Limb (tissue), 2 donors: ENCODE measurements at regions not wholly inside any gene's neighbourhood (a gene's known extent, or its start where the extent isn't known, plus 50 kb on each side); places are given as distances from the start of the nearest gene placed in this dataset.

ENCODE experiments used
- DNase-seq, 2 donors: peaks; one replicate each; pipeline ENCODE4 v3.0.0-alpha.2; 2016; ENCODE audit errors: extremely low spot score in 2 of 2

DNA sequence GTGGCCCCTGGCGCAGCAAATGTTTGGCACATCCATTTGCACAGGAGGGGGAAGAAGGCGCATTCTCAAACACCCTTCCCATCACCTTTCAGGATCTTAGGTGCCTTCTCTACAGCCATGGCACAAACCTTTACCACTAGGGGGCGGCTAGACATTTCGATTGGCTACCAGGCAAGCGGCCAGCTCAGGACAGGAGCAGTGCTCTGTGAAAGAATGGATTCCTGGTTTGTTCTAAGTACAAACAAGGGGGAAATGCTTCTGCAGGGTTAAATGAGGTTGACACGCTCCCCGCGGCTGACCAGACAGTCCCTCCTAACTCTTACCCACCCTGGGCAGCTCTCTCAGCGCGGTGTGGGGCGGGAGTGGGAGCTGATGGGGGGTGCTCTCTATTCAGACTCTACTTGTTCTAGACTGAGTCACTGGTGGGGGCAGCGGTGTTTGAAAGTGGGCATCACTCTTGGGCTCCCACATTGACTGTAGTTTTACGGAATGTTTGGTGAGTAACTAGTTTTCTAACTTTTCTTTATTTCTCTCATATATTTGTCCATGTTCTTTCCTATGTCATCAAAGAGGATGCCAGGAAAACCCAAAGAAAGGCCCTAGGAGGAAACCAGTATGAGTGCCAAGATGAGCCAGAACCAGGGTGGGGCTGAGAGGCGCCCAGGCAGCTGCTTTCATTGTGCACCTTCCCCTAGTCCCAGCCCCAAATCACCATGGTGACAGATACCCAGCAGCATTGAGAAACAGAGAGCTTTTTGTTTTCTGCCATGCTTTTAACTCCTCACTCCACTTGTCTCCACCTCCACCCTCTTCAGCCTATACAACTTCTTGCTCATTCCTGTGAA, 61.4 kb upstream of the GPR158 start:
- DNase-seq = peak; percentile 68 to 82

DNA sequence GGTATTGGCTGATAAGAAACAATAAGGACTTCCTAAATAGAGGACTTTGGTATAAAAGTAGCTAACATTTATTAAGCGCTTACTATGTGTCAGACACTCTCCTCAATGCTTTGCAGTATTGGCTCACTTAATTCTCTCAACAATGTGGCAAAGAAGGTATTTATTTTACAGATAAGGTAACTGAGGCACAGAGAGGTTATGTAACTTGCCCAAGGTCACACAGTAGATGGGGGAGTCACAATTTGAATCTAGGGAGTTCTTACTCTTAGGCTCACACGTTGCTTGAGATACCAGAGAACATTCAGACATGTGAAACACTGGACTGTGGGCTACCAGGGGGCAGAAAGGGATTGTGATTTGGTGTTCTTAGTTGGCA, 60.8 kb upstream of the GPR158 start:
- DNase-seq = no peak

DNA sequence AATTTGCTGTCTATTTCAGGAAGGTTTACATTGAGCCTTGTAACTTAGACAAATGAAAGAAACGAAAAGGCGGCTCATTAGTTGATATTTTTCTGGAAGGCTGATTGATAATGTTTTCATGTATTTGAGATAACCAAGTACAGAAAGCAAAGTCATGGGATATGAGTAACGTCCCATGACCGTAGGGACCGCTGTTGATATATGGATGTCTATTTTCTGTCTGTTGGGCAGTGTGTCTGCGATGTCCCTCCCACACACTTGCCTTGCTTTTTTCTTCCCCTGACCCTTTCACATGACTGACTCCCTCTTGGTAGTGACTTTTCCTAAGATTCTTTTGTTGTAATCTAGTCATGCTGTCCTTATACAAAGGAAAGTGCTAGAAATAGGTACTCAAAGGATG, 57.0 kb upstream of the GPR158 start:
- no peak for DNase-seq

DNA sequence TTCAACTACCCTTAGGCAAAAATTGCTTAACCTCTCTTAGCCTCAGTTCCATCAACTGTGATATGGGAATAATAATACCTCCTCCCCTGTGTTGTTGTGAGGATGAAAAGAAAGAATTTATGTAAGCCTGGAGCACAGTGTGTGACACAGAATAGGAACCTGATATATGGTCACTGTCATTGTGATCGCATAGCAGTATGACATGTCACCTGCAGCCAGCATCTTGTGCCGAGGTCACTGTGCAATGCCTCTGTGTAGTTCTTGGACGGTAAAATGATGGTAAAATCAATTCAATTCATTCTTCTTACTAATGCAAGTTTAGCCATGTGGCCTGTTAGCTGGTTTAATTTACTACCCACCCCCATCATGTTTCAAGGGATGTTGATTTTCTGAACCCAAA, 54.6 kb upstream of the GPR158 start:
- DNase-seq = no peak
